ENCODE measurements at regions not wholly inside any gene's neighbourhood (a gene's known extent, or its start where the extent isn't known, plus 50 kb on each side); places are given as distances from the start of the nearest gene placed in this dataset.

DNA sequence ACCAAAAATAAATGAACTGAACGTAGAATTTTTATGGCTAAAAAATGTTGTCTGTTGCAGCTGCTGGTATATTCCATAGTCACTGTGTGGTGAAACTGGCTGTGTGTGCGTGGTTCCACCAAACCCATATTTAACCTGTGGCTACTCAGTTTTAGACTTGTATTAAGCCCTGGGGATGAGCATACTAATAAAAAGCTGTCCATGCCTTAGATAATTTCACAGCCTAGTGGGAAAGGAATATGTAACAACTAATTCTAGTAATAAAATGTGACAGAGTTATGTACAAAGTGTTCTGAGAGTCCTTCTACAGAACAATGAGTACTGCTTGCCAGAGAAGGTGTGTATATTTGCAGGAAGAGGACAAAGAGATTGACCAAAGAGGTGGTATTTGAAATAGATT, 125.5 kb downstream of the TMTC3 start:
- Histone ChIP-seq H3K4me3 (ENCODE audit: low read depth, low read length) (no peak overlapping the region), H3K27me3 (replicated peaks; ENCODE audit: control insufficient read depth, insufficient read depth, low read length) (no peaks in the 10 kb centered on the region), H3K36me3 (ENCODE audit: control insufficient read depth, insufficient read depth, low read length) (no peaks in the 10 kb centered on the region), H3K9me3 (no peaks in the 10 kb centered on the region), H3K4me1 (no peaks in the 10 kb centered on the region)
- intact Hi-C loops (cut with micrococcal nuclease; ENCODE audit: unreplicated experiment): no loop called here
- no TSS peak for BruUV-seq (replicated peaks)
- Mint-ChIP-seq H3K4me1 (ENCODE audit: low read depth, unreplicated experiment) (no peaks in the 10 kb centered on the region), H3K27ac (ENCODE audit: unreplicated experiment) (no peak overlapping the region), H3K36me3 (ENCODE audit: insufficient read depth, unreplicated experiment) (no peaks in the 10 kb centered on the region), H3K4me3 (ENCODE audit: unreplicated experiment) (no peak overlapping the region), H3K27me3 (ENCODE audit: insufficient read depth, unreplicated experiment) (no peaks in the 10 kb centered on the region), H3K9me3 (ENCODE audit: unreplicated experiment) (no peaks in the 10 kb centered on the region)
- ChIA-PET CTCF (no interaction called here), POLR2A (no interaction called here)
- DNase-seq: no peak
- TF ChIP-seq, protein P1, sequence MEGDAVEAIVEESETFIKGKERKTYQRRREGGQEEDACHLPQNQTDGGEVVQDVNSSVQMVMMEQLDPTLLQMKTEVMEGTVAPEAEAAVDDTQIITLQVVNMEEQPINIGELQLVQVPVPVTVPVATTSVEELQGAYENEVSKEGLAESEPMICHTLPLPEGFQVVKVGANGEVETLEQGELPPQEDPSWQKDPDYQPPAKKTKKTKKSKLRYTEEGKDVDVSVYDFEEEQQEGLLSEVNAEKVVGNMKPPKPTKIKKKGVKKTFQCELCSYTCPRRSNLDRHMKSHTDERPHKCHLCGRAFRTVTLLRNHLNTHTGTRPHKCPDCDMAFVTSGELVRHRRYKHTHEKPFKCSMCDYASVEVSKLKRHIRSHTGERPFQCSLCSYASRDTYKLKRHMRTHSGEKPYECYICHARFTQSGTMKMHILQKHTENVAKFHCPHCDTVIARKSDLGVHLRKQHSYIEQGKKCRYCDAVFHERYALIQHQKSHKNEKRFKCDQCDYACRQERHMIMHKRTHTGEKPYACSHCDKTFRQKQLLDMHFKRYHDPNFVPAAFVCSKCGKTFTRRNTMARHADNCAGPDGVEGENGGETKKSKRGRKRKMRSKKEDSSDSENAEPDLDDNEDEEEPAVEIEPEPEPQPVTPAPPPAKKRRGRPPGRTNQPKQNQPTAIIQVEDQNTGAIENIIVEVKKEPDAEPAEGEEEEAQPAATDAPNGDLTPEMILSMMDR (IDR thresholded peaks at IDR 0.05; ENCODE audit: insufficient read depth in 1 of 2, low read depth in 1 of 2, low read length in 1 of 2, severe bottlenecking in 1 of 2, unreplicated experiment in 1 of 2): no peak

DNA sequence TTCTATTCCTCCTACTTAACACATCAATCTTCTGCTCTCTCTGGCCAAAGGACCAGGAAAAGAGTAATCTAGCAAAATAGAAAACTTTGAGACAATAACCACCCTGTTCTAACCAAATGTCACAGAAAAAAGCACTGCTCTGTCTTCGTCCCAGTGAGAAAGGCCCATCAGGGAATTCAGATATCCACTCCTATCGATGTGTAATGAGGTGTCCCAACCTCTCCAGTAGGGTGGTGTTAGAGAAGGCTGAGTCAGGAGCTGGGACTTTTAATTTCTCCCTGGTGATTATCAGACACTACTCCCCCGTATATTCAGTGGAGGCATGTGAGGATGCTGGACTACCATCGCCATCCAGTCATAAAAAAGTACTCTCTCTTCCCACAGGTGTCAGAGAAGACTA, 130.3 kb downstream of the TMTC3 start:
- Mint-ChIP-seq H3K9me3 (ENCODE audit: unreplicated experiment) (peaks cover 10% of the 10 kb centered on the region), H3K36me3 (ENCODE audit: insufficient read depth, unreplicated experiment) (no peaks in the 10 kb centered on the region), H3K27me3 (ENCODE audit: insufficient read depth, unreplicated experiment) (no peaks in the 10 kb centered on the region), H3K27ac (ENCODE audit: unreplicated experiment) (no peak overlapping the region), H3K4me3 (ENCODE audit: unreplicated experiment) (no peak overlapping the region), H3K4me1 (ENCODE audit: low read depth, unreplicated experiment) (no peaks in the 10 kb centered on the region)
- H3K4me1 ChIP-seq: no peaks in the 10 kb centered on the region
- no TSS peak for BruUV-seq (replicated peaks)
- H3K27me3 ChIP-seq (replicated peaks; ENCODE audit: control insufficient read depth, insufficient read depth, low read length): no peaks in the 10 kb centered on the region
- H3K36me3 ChIP-seq (ENCODE audit: control insufficient read depth, insufficient read depth, low read length): no peaks in the 10 kb centered on the region
- CTCF ChIA-PET: no interaction called here
- no peak for DNase-seq
- H3K9me3 ChIP-seq: no peaks in the 10 kb centered on the region
- POLR2A ChIA-PET: no interaction called here
- intact Hi-C loops (cut with micrococcal nuclease; ENCODE audit: unreplicated experiment): no loop called here
- H3K4me3 ChIP-seq (ENCODE audit: low read depth, low read length): no peak overlapping the region
- TF ChIP-seq, protein P1 (IDR thresholded peaks at IDR 0.05; ENCODE audit: insufficient read depth in 1 of 2, low read depth in 1 of 2, low read length in 1 of 2, severe bottlenecking in 1 of 2, unreplicated experiment in 1 of 2): no peak

DNA sequence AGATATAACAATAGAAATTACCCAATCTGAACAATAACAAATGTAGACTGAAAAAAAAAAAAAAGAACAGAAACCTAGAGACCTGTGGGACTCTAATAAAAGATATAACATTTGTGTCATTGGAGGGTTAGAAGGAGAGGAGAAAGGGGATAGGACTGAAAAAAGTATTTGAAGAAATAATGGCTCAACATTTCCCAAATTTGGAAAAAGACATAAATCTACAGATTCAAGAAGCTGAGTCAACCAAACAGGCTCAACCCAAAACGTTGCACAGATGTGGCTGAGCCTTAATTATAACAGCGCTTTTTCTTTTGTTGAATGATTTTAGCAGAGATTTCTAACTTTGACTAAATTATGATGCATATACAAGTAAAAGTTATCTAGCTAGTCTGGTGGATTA, 131.3 kb downstream of the TMTC3 start:
- Mint-ChIP-seq H3K27ac (ENCODE audit: unreplicated experiment) (no peak overlapping the region), H3K27me3 (ENCODE audit: insufficient read depth, unreplicated experiment) (no peaks in the 10 kb centered on the region), H3K9me3 (ENCODE audit: unreplicated experiment) (peaks cover 10% of the 10 kb centered on the region), H3K36me3 (ENCODE audit: insufficient read depth, unreplicated experiment) (no peaks in the 10 kb centered on the region), H3K4me3 (ENCODE audit: unreplicated experiment) (no peak overlapping the region), H3K4me1 (ENCODE audit: low read depth, unreplicated experiment) (no peaks in the 10 kb centered on the region)
- H3K36me3 ChIP-seq (ENCODE audit: control insufficient read depth, insufficient read depth, low read length): no peaks in the 10 kb centered on the region
- ChIA-PET POLR2A (no interaction called here), CTCF (no interaction called here)
- H3K4me1 ChIP-seq: no peaks in the 10 kb centered on the region
- BruUV-seq (replicated peaks): no TSS peak
- DNase-seq: no peak
- H3K27me3 ChIP-seq (replicated peaks; ENCODE audit: control insufficient read depth, insufficient read depth, low read length): no peaks in the 10 kb centered on the region
- TF ChIP-seq, protein P1 (IDR thresholded peaks at IDR 0.05; ENCODE audit: insufficient read depth in 1 of 2, low read depth in 1 of 2, low read length in 1 of 2, severe bottlenecking in 1 of 2, unreplicated experiment in 1 of 2): no peak
- H3K4me3 ChIP-seq (ENCODE audit: low read depth, low read length): no peak overlapping the region
- H3K9me3 ChIP-seq: no peaks in the 10 kb centered on the region
- intact Hi-C loops (cut with micrococcal nuclease; ENCODE audit: unreplicated experiment): no loop called here
